Thoracic aorta (tissue), 2 donors: ENCODE measurements at regions not wholly inside any gene's neighbourhood (a gene's known extent, or its start where the extent isn't known, plus 50 kb on each side); places are given as distances from the start of the nearest gene placed in this dataset.

Experiments
- ATAC-seq: fragments of 150-250 bp; one replicate; pipeline ENCODE4 v1.8.0; 2017; ENCODE audit warnings: low read depth; ENCODE audit not compliant: insufficient number of reproducible peaks, low FRiP score
- DNase-seq: peaks from one replicate; pipeline ENCODE4 v3.0.0-alpha.2; 2020; ENCODE audit warnings: low spot score
- H3K27ac ChIP-seq, 2 donors: fragments of 200-600 bp; sonication (generic); 1 replicate in 1 of 2; 2 replicates in 1 of 2; pipeline ENCODE4 v1.5.1; 2016; ENCODE audit warnings: mild to moderate bottlenecking in 2 of 2, moderate library complexity in 2 of 2
- H3K27me3 ChIP-seq: fragments of 200-600 bp; sonication (generic); replicated peaks from 2 replicates; pipeline ENCODE4 v1.6.0; 2016; ENCODE audit warnings: mild to moderate bottlenecking; ENCODE audit not compliant: insufficient read depth
- H3K36me3 ChIP-seq: fragments of 200-600 bp; sonication (generic); one replicate; pipeline ENCODE4 v1.5.1; 2016
- H3K4me1 ChIP-seq, 2 donors: fragments of 200-600 bp; sonication (generic); 1 replicate in 1 of 2; 2 replicates in 1 of 2; pipeline versions ENCODE4 v1.5.1 to v1.6.0; 2016; ENCODE audit warnings: low read depth in 2 of 2, mild to moderate bottlenecking in 1 of 2; ENCODE audit not compliant: control insufficient read depth in 1 of 2
- H3K4me3 ChIP-seq: fragments of 200-600 bp; sonication (generic); 2 replicates; pipeline ENCODE4 v1.5.1; 2016; ENCODE audit warnings: mild to moderate bottlenecking
- H3K9me3 ChIP-seq: fragments of 200-600 bp; sonication (generic); 2 replicates; pipeline ENCODE4 v1.5.1; 2016
- TF ChIP-seq, protein P1 (sequence below): fragments of 200-600 bp; sonication (generic); IDR thresholded peaks from one replicate; pipeline ENCODE4 v1.5.1; 2019; ENCODE audit warnings: antibody characterized with exemption

DNA sequence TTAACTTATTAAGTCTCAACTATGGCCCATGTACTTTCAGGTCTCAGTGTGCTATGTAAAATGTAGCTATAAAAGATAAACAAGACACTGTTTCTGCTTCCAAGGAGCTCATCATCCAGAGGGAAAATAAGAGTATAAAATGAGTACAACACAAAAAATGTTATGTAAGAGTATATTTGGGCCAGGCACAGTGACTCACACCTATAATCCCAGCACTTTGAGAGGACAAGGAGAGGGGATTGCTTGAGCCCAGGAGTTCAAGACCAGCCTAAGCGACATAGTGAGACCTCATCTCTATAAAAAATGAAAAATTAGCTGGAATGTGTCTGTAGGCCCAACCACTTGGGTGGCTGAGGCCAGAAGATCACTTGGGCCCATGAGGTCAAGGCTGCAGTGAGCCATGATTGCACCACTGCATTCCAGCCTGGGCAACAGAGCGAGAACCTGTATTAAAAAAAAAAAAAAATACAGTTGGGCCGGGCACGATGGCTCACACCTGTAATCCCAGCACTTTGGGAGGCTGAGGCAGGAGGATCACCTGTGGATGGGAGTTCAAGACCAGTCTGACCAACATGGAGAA is 124.0 kb downstream of the EDN1 start:
- Histone ChIP-seq H3K27ac (no peak overlapping the region), H3K9me3 (no peaks in the 10 kb centered on the region), H3K4me3 (no peak overlapping the region), H3K4me1 (peaks cover 3 to 6% of the 10 kb centered on the region in 2 donors), H3K36me3 (no peaks in the 10 kb centered on the region), H3K27me3 (no peaks in the 10 kb centered on the region)
- TF ChIP-seq, protein P1, sequence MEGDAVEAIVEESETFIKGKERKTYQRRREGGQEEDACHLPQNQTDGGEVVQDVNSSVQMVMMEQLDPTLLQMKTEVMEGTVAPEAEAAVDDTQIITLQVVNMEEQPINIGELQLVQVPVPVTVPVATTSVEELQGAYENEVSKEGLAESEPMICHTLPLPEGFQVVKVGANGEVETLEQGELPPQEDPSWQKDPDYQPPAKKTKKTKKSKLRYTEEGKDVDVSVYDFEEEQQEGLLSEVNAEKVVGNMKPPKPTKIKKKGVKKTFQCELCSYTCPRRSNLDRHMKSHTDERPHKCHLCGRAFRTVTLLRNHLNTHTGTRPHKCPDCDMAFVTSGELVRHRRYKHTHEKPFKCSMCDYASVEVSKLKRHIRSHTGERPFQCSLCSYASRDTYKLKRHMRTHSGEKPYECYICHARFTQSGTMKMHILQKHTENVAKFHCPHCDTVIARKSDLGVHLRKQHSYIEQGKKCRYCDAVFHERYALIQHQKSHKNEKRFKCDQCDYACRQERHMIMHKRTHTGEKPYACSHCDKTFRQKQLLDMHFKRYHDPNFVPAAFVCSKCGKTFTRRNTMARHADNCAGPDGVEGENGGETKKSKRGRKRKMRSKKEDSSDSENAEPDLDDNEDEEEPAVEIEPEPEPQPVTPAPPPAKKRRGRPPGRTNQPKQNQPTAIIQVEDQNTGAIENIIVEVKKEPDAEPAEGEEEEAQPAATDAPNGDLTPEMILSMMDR, result no peak
- no peak for ATAC-seq
- no peak for DNase-seq

DNA sequence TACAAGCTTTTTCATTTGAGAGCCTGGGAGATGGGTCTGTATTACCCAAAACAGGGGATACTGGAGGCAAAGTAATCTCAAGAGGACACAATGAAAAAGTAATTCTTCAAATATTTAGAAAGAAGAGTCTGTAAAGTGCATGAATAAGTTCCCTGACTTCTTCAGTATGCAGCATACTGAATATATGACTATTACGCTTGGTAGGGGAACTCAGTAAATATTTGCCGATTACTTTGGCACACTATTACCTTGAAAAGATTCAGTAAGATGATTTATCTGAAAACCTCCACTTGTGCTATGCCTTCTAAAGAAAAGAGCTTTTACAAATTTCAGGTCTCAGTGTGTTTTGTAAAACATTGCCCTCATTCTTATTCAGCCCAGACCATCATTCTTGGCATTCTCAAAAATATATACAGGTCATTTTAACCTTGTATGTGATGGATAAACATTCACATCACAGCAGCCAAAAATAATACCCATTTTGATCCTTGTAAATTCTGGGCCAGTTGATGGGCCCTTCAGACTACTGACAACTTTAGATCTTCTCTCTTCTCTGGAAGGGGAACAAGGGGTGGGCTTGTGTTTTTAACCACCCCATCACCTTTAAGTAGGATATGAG is 125.9 kb downstream of the EDN1 start:
- peak overlapping the region; percentile 22 to 41 for H3K27ac ChIP-seq
- ATAC-seq, result no peak

DNA sequence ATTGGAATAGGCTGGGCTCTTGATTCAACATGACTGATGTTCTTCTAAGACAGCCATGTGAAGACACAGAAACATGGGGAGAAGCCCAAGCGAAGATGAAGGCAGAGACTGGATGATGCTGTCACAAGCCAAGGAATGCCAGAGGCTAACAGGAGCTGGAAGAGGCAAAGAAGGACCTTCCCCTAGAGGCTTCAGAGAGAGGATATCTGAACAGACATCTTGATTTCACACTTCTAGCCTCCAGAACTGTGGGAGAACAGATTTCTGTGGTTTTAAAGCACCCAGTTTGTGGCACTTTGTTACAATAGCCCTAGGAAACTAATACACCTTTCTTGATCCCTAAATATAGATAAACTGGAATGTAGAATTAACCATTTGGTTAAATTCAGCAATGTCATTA is 127.0 kb downstream of the EDN1 start:
- Histone ChIP-seq H3K4me1 (peaks cover 3 to 11% of the 10 kb centered on the region in 2 donors), H3K27ac (no peak overlapping the region), H3K9me3 (no peaks in the 10 kb centered on the region), H3K27me3 (no peaks in the 10 kb centered on the region), H3K4me3 (no peak overlapping the region), H3K36me3 (no peaks in the 10 kb centered on the region)
- no peak for ATAC-seq
- DNase-seq, result no peak
- TF ChIP-seq, protein P1, result no peak

More for the DNA sequence above, 125.9 kb downstream of the EDN1 start:
- no peak for DNase-seq
- H3K4me3 ChIP-seq, result no peak overlapping the region
- H3K9me3 ChIP-seq, result no peaks in the 10 kb centered on the region
- H3K4me1 ChIP-seq, result peaks cover 3 to 11% of the 10 kb centered on the region in 2 donors
- TF ChIP-seq, protein P1, result no peak
- no peaks in the 10 kb centered on the region for H3K36me3 ChIP-seq
- no peaks in the 10 kb centered on the region for H3K27me3 ChIP-seq

DNA sequence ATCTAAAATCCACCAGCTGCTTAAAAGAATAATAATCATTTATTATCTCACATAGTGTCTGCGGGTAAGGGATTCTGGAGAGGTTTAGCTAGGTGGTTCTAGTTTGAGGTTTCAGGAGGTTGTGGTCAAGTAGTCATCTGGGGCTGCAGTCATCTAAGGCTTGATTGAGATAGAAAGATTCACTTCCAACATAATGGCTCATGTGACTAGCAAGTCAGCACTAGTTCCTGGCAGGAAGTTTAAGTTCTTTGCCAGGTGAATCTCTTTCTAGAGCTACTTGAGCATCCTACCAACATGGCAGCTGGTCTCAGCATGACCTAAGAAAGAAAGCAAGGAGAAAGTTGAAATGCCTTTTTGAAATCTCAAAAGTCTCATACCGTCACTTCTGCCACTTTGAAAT is 128.8 kb downstream of the EDN1 start:
- Histone ChIP-seq H3K9me3 (no peaks in the 10 kb centered on the region), H3K4me3 (no peak overlapping the region), H3K27ac (no peak overlapping the region), H3K36me3 (no peaks in the 10 kb centered on the region), H3K4me1 (peaks cover 17 to 28% of the 10 kb centered on the region in 2 donors), H3K27me3 (no peaks in the 10 kb centered on the region)
- DNase-seq (no peak), ATAC-seq (no peak)
- TF ChIP-seq, protein P1, result no peak

DNA sequence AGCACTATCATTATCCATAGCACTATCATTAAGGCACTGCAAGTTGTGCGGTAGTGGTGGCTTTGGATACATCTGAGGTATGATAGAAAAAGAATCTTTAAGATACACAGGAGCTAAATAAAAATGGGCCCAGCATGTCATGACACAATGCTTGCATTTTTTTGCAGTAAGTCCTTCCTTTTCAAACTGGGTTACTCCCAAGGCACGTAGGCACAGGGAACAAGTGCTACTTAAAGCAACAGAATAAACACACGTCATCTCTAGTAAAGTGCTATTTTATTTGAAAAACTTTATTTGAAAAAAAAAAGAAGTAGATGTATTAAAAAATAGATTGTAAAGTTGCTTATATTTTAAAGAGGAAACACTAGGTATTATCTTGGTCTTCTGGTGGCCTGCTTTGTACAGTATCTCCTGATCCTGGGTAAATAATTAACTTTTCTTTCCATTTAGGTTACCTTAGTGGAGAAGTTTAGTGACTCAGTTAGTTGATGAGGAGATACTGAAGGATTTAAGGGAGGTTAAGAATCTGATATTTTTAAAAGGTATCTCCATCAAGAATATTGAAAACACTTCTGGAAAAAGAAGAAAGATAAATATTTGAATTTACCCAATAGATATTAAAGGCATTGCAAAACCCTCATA is 129.6 kb downstream of the EDN1 start:
- no peaks in the 10 kb centered on the region for H3K9me3 ChIP-seq
- DNase-seq (no peak), ATAC-seq (no peak)
- H3K4me3 ChIP-seq, result no peak overlapping the region
- H3K36me3 ChIP-seq, result no peaks in the 10 kb centered on the region
- H3K27ac ChIP-seq, result peak overlapping the region in 1 of 2 donors; percentile 29
- peaks cover 22 to 31% of the 10 kb centered on the region in 2 donors for H3K4me1 ChIP-seq
- TF ChIP-seq, protein P1, result no peak
- H3K27me3 ChIP-seq, result no peaks in the 10 kb centered on the region
